HepG2 (cell line): ENCODE measurements at regions not wholly inside any gene's neighbourhood (a gene's known extent, or its start where the extent isn't known, plus 50 kb on each side); places are given as distances from the start of the nearest gene placed in this dataset.

Experiments used
- ATAC-seq: fragments of 200-7000 bp; cut with Tn5 transposase; 3 replicates; pipeline ENCODE4 v1.9.1; 2020; ENCODE audit warnings: mild to moderate bottlenecking, moderate library complexity
- BruUV-seq: library from RNA; stranded (reverse); fragments of 400-500 nt; replicated peaks from 2 replicates; lab custom pipeline; 2021; lab: Mats Ljungman, UMichigan
- CTCF ChIA-PET: fragments of 300-600 bp; formaldehyde crosslinking; extraction: SDS; loops from one replicate; lab custom pipeline; 2021; ENCODE audit warnings: low total read pairs, inconsistent platforms, low intra/inter-chr PET ratio; lab: Yijun Ruan, JAX
- POLR2A ChIA-PET: fragments of 350-600 bp; sonication (Branson Sonifier 250); formaldehyde crosslinking; loops from one replicate; lab custom pipeline; 2020; ENCODE audit warnings: antibody characterized with exemption, inconsistent platforms; lab: Yijun Ruan, JAX
- DNase-seq: peaks from one replicate; pipeline ENCODE4 v3.0.0-alpha.2; 2015; ENCODE audit warnings: low spot score
- FAIRE-seq: peaks from 3 replicates; lab custom pipeline; 2011; peaks lifted over from hg19 to GRCh38; lab: Jason Lieb, UNC
- H2AFZ ChIP-seq: one replicate; pipeline ENCODE4 v1.6.1; 2011; ENCODE audit warnings: low read length, inconsistent platforms
- H3K27ac ChIP-seq: fragments of 300-600 bp; 3 replicates; pipeline ENCODE4 v1.8.0; 2011; ENCODE audit warnings: mixed run types, mild to moderate bottlenecking, mixed read lengths, low read length, inconsistent platforms; ENCODE audit not compliant: insufficient read depth; ENCODE audit errors: extremely low read length
- H3K27me3 ChIP-seq, 2 experiments: fragments of 200-600 bp in 1 of 2; 2 replicates in 1 of 2; 3 replicates in 1 of 2; pipeline versions ENCODE4 v1.6.0 to v1.8.0; 2011; ENCODE audit warnings: low read length in 2 of 2, mild to moderate bottlenecking in 2 of 2, moderate library complexity in 2 of 2, inconsistent platforms in 1 of 2; ENCODE audit not compliant: insufficient read depth in 2 of 2, control insufficient read depth in 1 of 2
- H3K36me3 ChIP-seq, 2 experiments: fragments of 200-600 bp in 1 of 2; replicated peaks in 1 of 2; 2 replicates in 1 of 2; 3 replicates in 1 of 2; pipeline versions ENCODE4 v1.5.1 to v1.8.0; 2011; ENCODE audit warnings: low read length in 2 of 2, inconsistent platforms in 1 of 2; ENCODE audit not compliant: insufficient read depth in 2 of 2, control insufficient read depth in 1 of 2
- H3K4me1 ChIP-seq: 2 replicates; pipeline ENCODE4 v1.5.1; 2012; ENCODE audit warnings: low read length, inconsistent platforms; ENCODE audit not compliant: insufficient read depth
- H3K4me2 ChIP-seq: 2 replicates; pipeline ENCODE4 v1.6.0; 2011; ENCODE audit warnings: low read depth, low read length, inconsistent platforms
- H3K4me3 ChIP-seq, 3 experiments: fragments of 200-600 bp in 1 of 3; sonication (generic), shearing (Covaris generic) in 1 of 3; replicated peaks in 1 of 3; 2 replicates each; pipeline ENCODE4 v1.5.1; 2011 to 2016; ENCODE audit warnings: low read length in 3 of 3, inconsistent platforms in 2 of 3, low read depth in 2 of 3, mild to moderate bottlenecking in 2 of 3, control low read depth in 1 of 3, mixed read lengths in 1 of 3; ENCODE audit not compliant: insufficient read depth in 1 of 3
- H3K79me2 ChIP-seq: one replicate; pipeline ENCODE4 v1.6.1; 2011; ENCODE audit warnings: low read length, inconsistent platforms; ENCODE audit not compliant: insufficient read depth
- H3K9ac ChIP-seq: 2 replicates; pipeline ENCODE4 v1.6.0; 2011; ENCODE audit warnings: mild to moderate bottlenecking, low read depth, low read length, inconsistent platforms; ENCODE audit not compliant: insufficient read depth
- H3K9me3 ChIP-seq: 2 replicates; pipeline ENCODE4 v1.5.1; 2012; ENCODE audit warnings: mild to moderate bottlenecking, low read length
- H4K20me1 ChIP-seq: 2 replicates; pipeline ENCODE4 v1.6.0; 2011; ENCODE audit warnings: inconsistent platforms, mild to moderate bottlenecking, low read length, moderate library complexity; ENCODE audit not compliant: insufficient read depth
- FOSL1 ChIP-seq: sonication (generic); formaldehyde crosslinking; IDR thresholded peaks from 2 replicates; pipeline ENCODE4 v1.9.0; 2021; ENCODE audit warnings: missing genetic modification reagents, borderline replicate concordance
- HNF4G ChIP-seq, 2 experiments: sonication (generic) in 1 of 2; formaldehyde crosslinking in 1 of 2; IDR thresholded peaks; 2 replicates each; pipeline versions ENCODE4 v1.4.0 to v1.6.1; 2011 to 2020; ENCODE audit warnings: borderline replicate concordance in 2 of 2, low read depth in 2 of 2, mild to moderate bottlenecking in 2 of 2, low read length in 1 of 2, missing genetic modification reagents in 1 of 2, moderate library complexity in 1 of 2
- MAFG ChIP-seq: sonication (generic); formaldehyde crosslinking; IDR thresholded peaks from 2 replicates; pipeline ENCODE4 v1.5.1; 2020; ENCODE audit warnings: mild to moderate bottlenecking, missing genetic modification reagents
- MBNL3 ChIP-seq: fragments of 250-450 bp; sonication (Bioruptor Pico); conservative IDR thresholded peaks from 2 replicates; pipeline ENCODE4 v1.8.0; 2022; ENCODE audit warnings: mild to moderate bottlenecking, inconsistent platforms
- POLR2AphosphoS2 ChIP-seq: IDR thresholded peaks from 2 replicates; pipeline ENCODE4 v1.6.1; 2011; ENCODE audit warnings: low read depth, low read length, improper control_type of control experiment
- RELA ChIP-seq: sonication (generic); formaldehyde crosslinking; IDR thresholded peaks from 2 replicates; pipeline ENCODE4 v1.4.0; 2020; ENCODE audit warnings: missing genetic modification reagents
- SIN3B ChIP-seq: fragments of 150-350 bp; IDR thresholded peaks from 2 replicates; pipeline ENCODE4 v1.6.1; 2014; ENCODE audit warnings: low read length
- SNAPC2 ChIP-seq: sonication (generic); formaldehyde crosslinking; IDR thresholded peaks from 2 replicates; pipeline ENCODE4 v1.8.1; 2022; ENCODE audit warnings: mild to moderate bottlenecking, missing genetic modification reagents
- SOX6 ChIP-seq, 2 experiments: fragments of 450-650 bp in 1 of 2; sonication (generic) in 1 of 2; formaldehyde crosslinking in 1 of 2; IDR thresholded peaks; 2 replicates each; pipeline versions ENCODE4 v1.4.0 to v1.6.1; 2017 to 2020; ENCODE audit warnings: antibody characterized with exemption in 1 of 2, mild to moderate bottlenecking in 1 of 2, missing genetic modification reagents in 1 of 2
- ZNF235 ChIP-seq: sonication (generic); formaldehyde crosslinking; IDR thresholded peaks from 2 replicates; pipeline ENCODE4 v1.8.1; 2023; ENCODE audit warnings: mild to moderate bottlenecking, missing genetic modification reagents, borderline replicate concordance
- ZNF83 ChIP-seq: sonication (generic); formaldehyde crosslinking; IDR thresholded peaks from 2 replicates; pipeline ENCODE4 v1.4.0; 2020; ENCODE audit warnings: missing genetic modification reagents, mild to moderate bottlenecking, borderline replicate concordance
- WGBS: methylation state at CpG from one replicate; pipeline ENCODE4 v1.1.6; 2017; ENCODE audit warnings: low lambda C conversion rate; 5-methylcytosine and 5-hydroxymethylcytosine counted together
- in situ Hi-C: cut with HindIII; loops from 2 replicates; pipeline ENCODE4 v1.10.0; 2017; ENCODE audit warnings: low pct_unique_long_range_greater_than_20kb; ENCODE audit not compliant: extremely low pct_ligation_motif_present
- intact Hi-C: fragments of 100-400 bp; cut with micrococcal nuclease; formaldehyde crosslinking; loops from one replicate; pipeline ENCODE4 v1.10.0; 2022; ENCODE audit not compliant: unreplicated experiment
- TF ChIP-seq, protein P1 (sequence below): IDR thresholded peaks from 2 replicates; pipeline ENCODE4 v1.6.1; 2018; ENCODE audit warnings: missing genetic modification reagents
- TF ChIP-seq, protein P2 (sequence below): sonication (generic); formaldehyde crosslinking; IDR thresholded peaks from 2 replicates; pipeline ENCODE4 v1.4.0; 2020; ENCODE audit warnings: missing genetic modification reagents, mild to moderate bottlenecking, borderline replicate concordance
- TF ChIP-seq, protein P3 (sequence below), 2 experiments: fragments of 450-650 bp in 1 of 2; sonication (generic) in 1 of 2; formaldehyde crosslinking; IDR thresholded peaks; 2 replicates each; pipeline versions ENCODE4 v1.5.0 to v1.8.0; 2020 to 2022; ENCODE audit warnings: mild to moderate bottlenecking in 1 of 2, missing genetic modification reagents in 1 of 2

DNA sequence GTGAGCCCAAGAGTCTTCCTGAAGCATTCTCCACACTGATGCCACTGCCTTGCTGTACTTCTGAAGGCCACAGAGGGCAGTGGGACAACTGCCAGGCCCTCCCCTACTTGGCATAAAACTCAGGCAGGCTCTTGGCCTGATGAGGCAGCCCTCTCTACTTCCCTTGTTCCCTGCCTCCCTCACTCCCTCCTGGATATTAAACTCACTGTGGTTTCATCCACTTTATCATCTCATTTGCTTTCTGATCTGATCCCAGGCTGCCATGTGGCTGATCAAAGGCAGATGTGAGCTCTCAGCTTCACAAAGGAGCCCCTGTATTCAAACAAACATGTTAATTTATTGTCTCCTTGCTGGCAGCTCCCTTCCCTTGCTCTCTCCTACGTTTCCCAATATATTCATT, 533.5 kb downstream of the IGSF11 start:
- TF ChIP-seq ZNF235: no peak
- no peak for TF ChIP-seq SNAPC2 (CRISPR knock-in tag)
- TF ChIP-seq, protein P1, sequence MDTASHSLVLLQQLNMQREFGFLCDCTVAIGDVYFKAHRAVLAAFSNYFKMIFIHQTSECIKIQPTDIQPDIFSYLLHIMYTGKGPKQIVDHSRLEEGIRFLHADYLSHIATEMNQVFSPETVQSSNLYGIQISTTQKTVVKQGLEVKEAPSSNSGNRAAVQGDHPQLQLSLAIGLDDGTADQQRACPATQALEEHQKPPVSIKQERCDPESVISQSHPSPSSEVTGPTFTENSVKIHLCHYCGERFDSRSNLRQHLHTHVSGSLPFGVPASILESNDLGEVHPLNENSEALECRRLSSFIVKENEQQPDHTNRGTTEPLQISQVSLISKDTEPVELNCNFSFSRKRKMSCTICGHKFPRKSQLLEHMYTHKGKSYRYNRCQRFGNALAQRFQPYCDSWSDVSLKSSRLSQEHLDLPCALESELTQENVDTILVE (CRISPR knock-in tag): no peak
- TF ChIP-seq ZNF83: no peak
- no peak for TF ChIP-seq MBNL3 (CRISPR knock-in tag)
- no peak for TF ChIP-seq FOSL1 (CRISPR knock-in tag)
- TF ChIP-seq HNF4G (IDR thresholded peaks at IDR 0.05; ENCODE audit: borderline replicate concordance, low read depth, low read length): no peak
- TF ChIP-seq HNF4G (CRISPR knock-in tag; IDR thresholded peaks at IDR 0.05; ENCODE audit: borderline replicate concordance, low read depth): no peak
- no peak for TF ChIP-seq SIN3B
- no peak for TF ChIP-seq SOX6 (IDR thresholded peaks at IDR 0.05)
- TF ChIP-seq SOX6 (CRISPR knock-in tag; IDR thresholded peaks at IDR 0.05): no peak
- TF ChIP-seq MAFG: no peak
- TF ChIP-seq, protein P2, sequence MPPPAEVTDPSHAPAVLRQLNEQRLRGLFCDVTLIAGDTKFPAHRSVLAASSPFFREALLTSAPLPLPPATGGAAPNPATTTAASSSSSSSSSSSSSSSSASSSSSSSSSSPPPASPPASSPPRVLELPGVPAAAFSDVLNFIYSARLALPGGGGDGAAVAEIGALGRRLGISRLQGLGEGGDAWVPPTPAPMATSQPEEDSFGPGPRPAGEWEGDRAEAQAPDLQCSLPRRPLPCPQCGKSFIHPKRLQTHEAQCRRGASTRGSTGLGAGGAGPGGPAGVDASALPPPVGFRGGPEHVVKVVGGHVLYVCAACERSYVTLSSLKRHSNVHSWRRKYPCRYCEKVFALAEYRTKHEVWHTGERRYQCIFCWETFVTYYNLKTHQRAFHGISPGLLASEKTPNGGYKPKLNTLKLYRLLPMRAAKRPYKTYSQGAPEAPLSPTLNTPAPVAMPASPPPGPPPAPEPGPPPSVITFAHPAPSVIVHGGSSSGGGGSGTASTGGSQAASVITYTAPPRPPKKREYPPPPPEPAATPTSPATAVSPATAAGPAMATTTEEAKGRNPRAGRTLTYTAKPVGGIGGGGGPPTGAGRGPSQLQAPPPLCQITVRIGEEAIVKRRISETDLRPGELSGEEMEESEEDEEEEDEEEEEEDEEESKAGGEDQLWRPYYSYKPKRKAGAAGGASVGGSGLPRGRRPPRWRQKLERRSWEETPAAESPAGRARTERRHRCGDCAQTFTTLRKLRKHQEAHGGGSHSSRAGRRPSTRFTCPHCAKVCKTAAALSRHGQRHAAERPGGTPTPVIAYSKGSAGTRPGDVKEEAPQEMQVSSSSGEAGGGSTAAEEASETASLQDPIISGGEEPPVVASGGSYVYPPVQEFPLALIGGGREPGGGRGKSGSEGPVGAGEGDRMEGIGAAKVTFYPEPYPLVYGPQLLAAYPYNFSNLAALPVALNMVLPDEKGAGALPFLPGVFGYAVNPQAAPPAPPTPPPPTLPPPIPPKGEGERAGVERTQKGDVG (CRISPR knock-in tag): no peak
- TF ChIP-seq POLR2AphosphoS2: no peak
- TF ChIP-seq, protein P3, sequence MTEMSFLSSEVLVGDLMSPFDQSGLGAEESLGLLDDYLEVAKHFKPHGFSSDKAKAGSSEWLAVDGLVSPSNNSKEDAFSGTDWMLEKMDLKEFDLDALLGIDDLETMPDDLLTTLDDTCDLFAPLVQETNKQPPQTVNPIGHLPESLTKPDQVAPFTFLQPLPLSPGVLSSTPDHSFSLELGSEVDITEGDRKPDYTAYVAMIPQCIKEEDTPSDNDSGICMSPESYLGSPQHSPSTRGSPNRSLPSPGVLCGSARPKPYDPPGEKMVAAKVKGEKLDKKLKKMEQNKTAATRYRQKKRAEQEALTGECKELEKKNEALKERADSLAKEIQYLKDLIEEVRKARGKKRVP (CRISPR knock-in tag; IDR thresholded peaks at IDR 0.05): no peak
- no peak for TF ChIP-seq RELA (CRISPR knock-in tag)
- no peaks in the 10 kb centered on the region for H3K9me3 ChIP-seq
- H3K79me2 ChIP-seq: no peaks in the 10 kb centered on the region
- H4K20me1 ChIP-seq: no peaks in the 10 kb centered on the region
- no peak overlapping the region for H3K4me2 ChIP-seq
- no peaks in the 10 kb centered on the region for H3K4me1 ChIP-seq
- 0% methylated on average over 1 of the region's 1 CpG for WGBS
- no peak overlapping the region for H2AFZ ChIP-seq
- POLR2A ChIA-PET: no interaction called here
- ATAC-seq (peak; percentile 86), FAIRE-seq (no peak), DNase-seq (peak; percentile 28)
- CTCF ChIA-PET: no interaction called here
- intact Hi-C loops (loop anchor here (1.0 kb wide), 1 partner anchor 127 kb away; no protein-coding TSS in a partner anchor), in situ Hi-C loops (no loop called here)
- H3K9ac ChIP-seq: no peak overlapping the region
- no TSS peak for BruUV-seq
- H3K27ac ChIP-seq: no peak overlapping the region
- H3K27me3 ChIP-seq: 0 out of 5 replicates have a peak, but pooled peaks cover 0 to 2% of the 10 kb centered on the region in 2 experiments
- no peak overlapping the region for H3K4me3 ChIP-seq
- no peaks in the 10 kb centered on the region for H3K36me3 ChIP-seq
